SK-N-SH treated with all-trans-retinoic acid at 6 μM for 48 hours (cell line): ENCODE measurements at regions not wholly inside any gene's neighbourhood (a gene's known extent, or its start where the extent isn't known, plus 50 kb on each side); places are given as distances from the start of the nearest gene placed in this dataset.
A peak's percentile ranks its signal among the peaks of the same experiment; 100 is the strongest.

Experiments
- ATAC-seq: fragments of 200-7000 bp; cut with Tn5 transposase; 3 replicates; pipeline ENCODE4 v1.9.1; 2020; ENCODE audit warnings: mild to moderate bottlenecking, moderate library complexity
- BACH2 ChIP-seq: fragments of 250-450 bp; sonication (Bioruptor Pico); IDR thresholded peaks from 2 replicates; pipeline ENCODE4 v1.9.0; 2021; ENCODE audit warnings: mild to moderate bottlenecking, borderline replicate concordance
- CSDC2 ChIP-seq: fragments of 250-450 bp; sonication (Bioruptor Pico); IDR thresholded peaks from 2 replicates; pipeline ENCODE4 v1.5.0; 2020; ENCODE audit warnings: mild to moderate bottlenecking, moderate library complexity
- CSRNP3 ChIP-seq: fragments of 250-450 bp; sonication (Bioruptor Pico); IDR thresholded peaks from 2 replicates; pipeline ENCODE4 v1.5.1; 2021; ENCODE audit warnings: mild to moderate bottlenecking, moderate library complexity
- ESRRG ChIP-seq: fragments of 250-450 bp; sonication (Bioruptor Pico); IDR thresholded peaks from 2 replicates; pipeline ENCODE4 v1.6.1; 2021; ENCODE audit warnings: mild to moderate bottlenecking
- GLIS3 ChIP-seq: fragments of 250-450 bp; sonication (Bioruptor Pico); IDR thresholded peaks from 2 replicates; pipeline ENCODE4 v1.5.0; 2020; ENCODE audit warnings: mild to moderate bottlenecking, moderate library complexity
- OSR1 ChIP-seq: fragments of 250-450 bp; sonication (Bioruptor Pico); IDR thresholded peaks from 2 replicates; pipeline ENCODE4 v1.8.0; 2022; ENCODE audit warnings: moderate library complexity, mild to moderate bottlenecking, inconsistent platforms
- PATZ1 ChIP-seq: fragments of 250-450 bp; sonication (Bioruptor Pico); IDR thresholded peaks from 2 replicates; pipeline ENCODE4 v1.8.0; 2020; ENCODE audit warnings: mild to moderate bottlenecking, moderate library complexity, borderline replicate concordance
- PPARA ChIP-seq: fragments of 250-450 bp; sonication (Bioruptor Pico); IDR thresholded peaks from 2 replicates; pipeline ENCODE4 v1.5.0; 2020; ENCODE audit warnings: mild to moderate bottlenecking, borderline replicate concordance
- RARB ChIP-seq: fragments of 250-450 bp; sonication (Bioruptor Pico); IDR thresholded peaks from 2 replicates; pipeline ENCODE4 v1.8.0; 2021; ENCODE audit warnings: mild to moderate bottlenecking, moderate library complexity
- SNAI2 ChIP-seq: fragments of 250-450 bp; sonication (Bioruptor Pico); IDR thresholded peaks from 2 replicates; pipeline ENCODE4 v1.5.0; 2020; ENCODE audit warnings: mild to moderate bottlenecking, moderate library complexity
- TCF4 ChIP-seq: fragments of 250-450 bp; sonication (Bioruptor Pico); IDR thresholded peaks from 2 replicates; pipeline ENCODE4 v1.8.0; 2021; ENCODE audit warnings: mild to moderate bottlenecking, moderate library complexity, borderline replicate concordance
- TOX ChIP-seq: fragments of 250-450 bp; sonication (Bioruptor Pico); IDR thresholded peaks from 2 replicates; pipeline ENCODE4 v1.8.0; 2021; ENCODE audit warnings: mild to moderate bottlenecking, moderate library complexity, borderline replicate concordance
- ZC3H10 ChIP-seq: fragments of 250-450 bp; sonication (Bioruptor Pico); IDR thresholded peaks from 2 replicates; pipeline ENCODE4 v1.5.1; 2021; ENCODE audit warnings: mild to moderate bottlenecking, moderate library complexity
- ZFP30 ChIP-seq: fragments of 450-650 bp; formaldehyde crosslinking; IDR thresholded peaks from 2 replicates; pipeline ENCODE4 v1.5.0; 2022; ENCODE audit warnings: mild to moderate bottlenecking, moderate library complexity
- ZNF565 ChIP-seq: fragments of 450-650 bp; formaldehyde crosslinking; conservative IDR thresholded peaks from 2 replicates; pipeline ENCODE4 v1.5.0; 2020; ENCODE audit warnings: low read depth, mild to moderate bottlenecking, moderate library complexity
- ZNF8 ChIP-seq: fragments of 450-650 bp; formaldehyde crosslinking; IDR thresholded peaks from 2 replicates; pipeline ENCODE4 v1.5.0; 2020; ENCODE audit warnings: mild to moderate bottlenecking, moderate library complexity
- TF ChIP-seq, protein P1 (sequence below): fragments of 250-450 bp; sonication (Bioruptor Pico); IDR thresholded peaks from 2 replicates; pipeline ENCODE4 v1.5.1; 2020; ENCODE audit warnings: low read depth, mild to moderate bottlenecking, moderate library complexity
- TF ChIP-seq, protein P2 (sequence below): fragments of 250-450 bp; sonication (Bioruptor Pico); IDR thresholded peaks from 2 replicates; pipeline ENCODE4 v1.8.0; 2021; ENCODE audit warnings: low read depth, mild to moderate bottlenecking, moderate library complexity, borderline replicate concordance
- TF ChIP-seq, protein P3 (sequence below): fragments of 250-450 bp; sonication (Bioruptor Pico); IDR thresholded peaks from 2 replicates; pipeline ENCODE4 v1.5.0; 2020; ENCODE audit warnings: mild to moderate bottlenecking, moderate library complexity

DNA sequence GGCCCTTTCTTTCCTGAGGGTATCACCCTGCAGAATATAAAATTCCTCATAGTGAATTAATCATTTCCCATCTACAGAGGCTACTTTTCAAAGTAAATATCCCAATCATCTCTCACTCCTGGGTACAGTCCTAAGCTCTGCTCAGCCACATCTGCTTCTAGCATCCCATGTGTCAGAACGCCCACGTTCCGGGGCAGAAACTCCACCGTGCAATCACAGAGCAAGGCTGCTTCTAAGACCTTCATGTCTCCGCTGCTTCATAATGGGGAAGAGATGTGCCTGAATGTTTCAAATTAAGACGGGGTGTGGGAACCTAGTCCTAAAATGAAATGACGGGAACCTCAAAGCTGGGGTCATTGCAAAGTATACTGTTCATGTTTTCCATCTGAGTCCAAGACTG, 208.8 kb upstream of the GMDS start:
- no peak for ATAC-seq
- TF ChIP-seq TOX (CRISPR knock-in tag) (no peak), CSRNP3 (CRISPR knock-in tag) (no peak), OSR1 (no peak), PATZ1 (no peak), ZC3H10 (CRISPR knock-in tag) (no peak), TCF4 (no peak)
- TF ChIP-seq, protein P1, sequence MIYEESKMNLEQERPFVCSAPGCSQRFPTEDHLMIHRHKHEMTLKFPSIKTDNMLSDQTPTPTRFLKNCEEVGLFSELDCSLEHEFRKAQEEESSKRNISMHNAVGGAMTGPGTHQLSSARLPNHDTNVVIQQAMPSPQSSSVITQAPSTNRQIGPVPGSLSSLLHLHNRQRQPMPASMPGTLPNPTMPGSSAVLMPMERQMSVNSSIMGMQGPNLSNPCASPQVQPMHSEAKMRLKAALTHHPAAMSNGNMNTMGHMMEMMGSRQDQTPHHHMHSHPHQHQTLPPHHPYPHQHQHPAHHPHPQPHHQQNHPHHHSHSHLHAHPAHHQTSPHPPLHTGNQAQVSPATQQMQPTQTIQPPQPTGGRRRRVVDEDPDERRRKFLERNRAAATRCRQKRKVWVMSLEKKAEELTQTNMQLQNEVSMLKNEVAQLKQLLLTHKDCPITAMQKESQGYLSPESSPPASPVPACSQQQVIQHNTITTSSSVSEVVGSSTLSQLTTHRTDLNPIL (CRISPR knock-in tag): no peak

DNA sequence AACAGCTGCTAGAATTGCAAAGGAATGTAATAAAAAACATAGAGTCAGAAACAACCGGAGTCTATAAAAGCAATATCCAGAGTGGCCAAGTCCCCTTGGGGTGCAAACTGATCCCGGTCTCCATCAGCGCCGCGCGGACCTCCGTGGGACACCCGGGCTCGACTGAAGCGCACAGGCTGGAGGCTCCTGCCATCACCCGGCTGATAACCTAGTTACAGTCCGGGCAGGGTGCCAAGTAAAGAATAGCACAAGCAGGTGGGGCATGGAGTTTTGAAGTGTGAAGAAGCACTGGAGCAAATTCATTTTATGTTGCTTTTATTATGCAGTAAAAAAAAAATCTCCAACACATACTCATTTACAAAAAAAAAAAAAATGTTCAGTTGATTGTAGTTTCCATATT, 205.1 kb upstream of the GMDS start:
- peak; percentile 18; the same call in 1 of the 3 replicates for ATAC-seq
- TF ChIP-seq TOX (CRISPR knock-in tag) (no peak), ZFP30 (CRISPR knock-in tag) (no peak), GLIS3 (CRISPR knock-in tag) (no peak), ZNF8 (CRISPR knock-in tag) (no peak), CSDC2 (CRISPR knock-in tag) (no peak), TCF4 (no peak), OSR1 (no peak), CSRNP3 (CRISPR knock-in tag) (no peak), PPARA (no peak), BACH2 (CRISPR knock-in tag) (no peak), SNAI2 (no peak), ZNF565 (no peak), PATZ1 (no peak), RARB (CRISPR knock-in tag) (no peak), ESRRG (CRISPR knock-in tag) (no peak)
- TF ChIP-seq, protein P2, sequence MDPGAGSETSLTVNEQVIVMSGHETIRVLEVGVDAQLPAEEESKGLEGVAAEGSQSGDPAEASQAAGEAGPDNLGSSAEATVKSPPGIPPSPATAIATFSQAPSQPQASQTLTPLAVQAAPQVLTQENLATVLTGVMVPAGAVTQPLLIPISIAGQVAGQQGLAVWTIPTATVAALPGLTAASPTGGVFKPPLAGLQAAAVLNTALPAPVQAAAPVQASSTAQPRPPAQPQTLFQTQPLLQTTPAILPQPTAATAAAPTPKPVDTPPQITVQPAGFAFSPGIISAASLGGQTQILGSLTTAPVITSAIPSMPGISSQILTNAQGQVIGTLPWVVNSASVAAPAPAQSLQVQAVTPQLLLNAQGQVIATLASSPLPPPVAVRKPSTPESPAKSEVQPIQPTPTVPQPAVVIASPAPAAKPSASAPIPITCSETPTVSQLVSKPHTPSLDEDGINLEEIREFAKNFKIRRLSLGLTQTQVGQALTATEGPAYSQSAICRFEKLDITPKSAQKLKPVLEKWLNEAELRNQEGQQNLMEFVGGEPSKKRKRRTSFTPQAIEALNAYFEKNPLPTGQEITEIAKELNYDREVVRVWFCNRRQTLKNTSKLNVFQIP (CRISPR knock-in tag): no peak
- TF ChIP-seq, protein P1 (CRISPR knock-in tag): no peak
- TF ChIP-seq, protein P3, sequence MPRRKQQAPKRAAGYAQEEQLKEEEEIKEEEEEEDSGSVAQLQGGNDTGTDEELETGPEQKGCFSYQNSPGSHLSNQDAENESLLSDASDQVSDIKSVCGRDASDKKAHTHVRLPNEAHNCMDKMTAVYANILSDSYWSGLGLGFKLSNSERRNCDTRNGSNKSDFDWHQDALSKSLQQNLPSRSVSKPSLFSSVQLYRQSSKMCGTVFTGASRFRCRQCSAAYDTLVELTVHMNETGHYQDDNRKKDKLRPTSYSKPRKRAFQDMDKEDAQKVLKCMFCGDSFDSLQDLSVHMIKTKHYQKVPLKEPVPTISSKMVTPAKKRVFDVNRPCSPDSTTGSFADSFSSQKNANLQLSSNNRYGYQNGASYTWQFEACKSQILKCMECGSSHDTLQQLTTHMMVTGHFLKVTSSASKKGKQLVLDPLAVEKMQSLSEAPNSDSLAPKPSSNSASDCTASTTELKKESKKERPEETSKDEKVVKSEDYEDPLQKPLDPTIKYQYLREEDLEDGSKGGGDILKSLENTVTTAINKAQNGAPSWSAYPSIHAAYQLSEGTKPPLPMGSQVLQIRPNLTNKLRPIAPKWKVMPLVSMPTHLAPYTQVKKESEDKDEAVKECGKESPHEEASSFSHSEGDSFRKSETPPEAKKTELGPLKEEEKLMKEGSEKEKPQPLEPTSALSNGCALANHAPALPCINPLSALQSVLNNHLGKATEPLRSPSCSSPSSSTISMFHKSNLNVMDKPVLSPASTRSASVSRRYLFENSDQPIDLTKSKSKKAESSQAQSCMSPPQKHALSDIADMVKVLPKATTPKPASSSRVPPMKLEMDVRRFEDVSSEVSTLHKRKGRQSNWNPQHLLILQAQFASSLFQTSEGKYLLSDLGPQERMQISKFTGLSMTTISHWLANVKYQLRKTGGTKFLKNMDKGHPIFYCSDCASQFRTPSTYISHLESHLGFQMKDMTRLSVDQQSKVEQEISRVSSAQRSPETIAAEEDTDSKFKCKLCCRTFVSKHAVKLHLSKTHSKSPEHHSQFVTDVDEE (CRISPR knock-in tag): no peak
